ENCODE measurements at regions not wholly inside any gene's neighbourhood (a gene's known extent, or its start where the extent isn't known, plus 50 kb on each side); places are given as distances from the start of the nearest gene placed in this dataset.

GRCh38 chr4:137960371-137961050 lies 281.6 kb downstream of the SLC7A11 start:
- Histone ChIP-seq H2AK5ac (ENCODE audit: low read depth, low read length) (no peak overlapping the region), H3K9me3 (replicated peaks in 1 of 2; ENCODE audit: control insufficient read depth in 2 of 2, insufficient read depth in 1 of 2, low read depth in 1 of 2, low read length in 2 of 2) (no peaks in the 10 kb centered on the region), H3K23ac (ENCODE audit: low read depth, low read length, poor library complexity) (no peak overlapping the region), H2BK5ac (ENCODE audit: low read length) (no peak overlapping the region), H4K8ac (ENCODE audit: low read depth, low read length) (no peak overlapping the region), H2AFZ (ENCODE audit: low read length) (no peak overlapping the region), H3K27ac (replicated peaks; ENCODE audit: low read length) (no peak overlapping the region), H3K79me1 (ENCODE audit: low read depth, low read length) (no peaks in the 10 kb centered on the region), H4K91ac (ENCODE audit: low read depth, low read length, poor library complexity) (no peak overlapping the region), H3K36me3 (replicated peaks in 1 of 2; ENCODE audit: control insufficient read depth in 2 of 2, insufficient read depth in 2 of 2, low read length in 2 of 2) (no peaks in the 10 kb centered on the region), H3K9ac (ENCODE audit: low read depth, low read length, poor library complexity) (no peak overlapping the region), H3K18ac (ENCODE audit: low read length) (no peak overlapping the region), H2BK120ac (ENCODE audit: low read depth, low read length) (no peak overlapping the region), H3K14ac (ENCODE audit: low read length) (no peak overlapping the region), H3K4me3 (ENCODE audit: low read length in 2 of 2) (no peak overlapping the region), H2BK15ac (ENCODE audit: low read length) (no peak overlapping the region), H2BK12ac (ENCODE audit: low read length) (no peak overlapping the region), H3K4me2 (ENCODE audit: insufficient read depth, low read length, poor library complexity, severe bottlenecking) (no peak overlapping the region), H3K4ac (ENCODE audit: low read length) (no peak overlapping the region), H3K4me1 (ENCODE audit: control insufficient read depth in 2 of 2, insufficient read depth in 1 of 2, low read depth in 1 of 2, low read length in 2 of 2) (no peaks in the 10 kb centered on the region), H3K27me3 (ENCODE audit: control insufficient read depth in 3 of 3, insufficient read depth in 3 of 3, low read depth in 1 of 3, low read length in 3 of 3) (no peaks in the 10 kb centered on the region)
- WGBS, 2 donors (ENCODE audit: extremely low coverage in 2 of 2, insufficient read length in 2 of 2, insufficient replicate concordance in 1 of 2): no CpG with 5 or more reads among the region's 3 CpGs
- no peak for DNase-seq (ENCODE audit: low spot score)

GRCh38 chr4:137957806-137958205 lies 284.3 kb downstream of the SLC7A11 start:
- Histone ChIP-seq H3K27ac (replicated peaks; ENCODE audit: low read length) (no peak overlapping the region), H3K36me3 (replicated peaks in 1 of 2; ENCODE audit: control insufficient read depth in 2 of 2, insufficient read depth in 2 of 2, low read length in 2 of 2) (no peaks in the 10 kb centered on the region), H2AK5ac (ENCODE audit: low read depth, low read length) (no peak overlapping the region), H2BK12ac (ENCODE audit: low read length) (no peak overlapping the region), H2BK5ac (ENCODE audit: low read length) (no peak overlapping the region), H3K9ac (ENCODE audit: low read depth, low read length, poor library complexity) (no peak overlapping the region), H3K27me3 (ENCODE audit: control insufficient read depth in 3 of 3, insufficient read depth in 3 of 3, low read depth in 1 of 3, low read length in 3 of 3) (no peaks in the 10 kb centered on the region), H4K91ac (ENCODE audit: low read depth, low read length, poor library complexity) (no peak overlapping the region), H3K4me3 (ENCODE audit: low read length in 2 of 2) (no peak overlapping the region), H3K18ac (ENCODE audit: low read length) (no peak overlapping the region), H2BK15ac (ENCODE audit: low read length) (no peak overlapping the region), H3K4me1 (ENCODE audit: control insufficient read depth in 2 of 2, insufficient read depth in 1 of 2, low read depth in 1 of 2, low read length in 2 of 2) (no peaks in the 10 kb centered on the region), H3K23ac (ENCODE audit: low read depth, low read length, poor library complexity) (no peak overlapping the region), H3K4me2 (ENCODE audit: insufficient read depth, low read length, poor library complexity, severe bottlenecking) (no peak overlapping the region), H3K14ac (ENCODE audit: low read length) (no peak overlapping the region), H2AFZ (ENCODE audit: low read length) (no peak overlapping the region), H3K4ac (ENCODE audit: low read length) (no peak overlapping the region), H3K79me1 (ENCODE audit: low read depth, low read length) (no peaks in the 10 kb centered on the region), H3K9me3 (replicated peaks in 1 of 2; ENCODE audit: control insufficient read depth in 2 of 2, insufficient read depth in 1 of 2, low read depth in 1 of 2, low read length in 2 of 2) (no peaks in the 10 kb centered on the region), H4K8ac (ENCODE audit: low read depth, low read length) (no peak overlapping the region), H2BK120ac (ENCODE audit: low read depth, low read length) (no peak overlapping the region)
- WGBS, 2 donors (ENCODE audit: extremely low coverage in 2 of 2, insufficient read length in 2 of 2, insufficient replicate concordance in 1 of 2): no CpG with 5 or more reads among the region's 3 CpGs
- no peak for DNase-seq (ENCODE audit: low spot score)

- no peaks in the 10 kb centered on the region for H3K79me1 ChIP-seq (ENCODE audit: low read depth, low read length)
These were observed 285.9 kb downstream of the SLC7A11 start for GRCh38 chr4:137956256-137956655.

GRCh38 chr4:137955595-137955994 lies 286.6 kb downstream of the SLC7A11 start:
- H4K8ac ChIP-seq (ENCODE audit: low read depth, low read length): no peak overlapping the region
- no peak overlapping the region for H4K91ac ChIP-seq (ENCODE audit: low read depth, low read length, poor library complexity)
- H2BK5ac ChIP-seq (ENCODE audit: low read length): no peak overlapping the region
- no peak overlapping the region for H3K4me2 ChIP-seq (ENCODE audit: insufficient read depth, low read length, poor library complexity, severe bottlenecking)
- H3K4me3 ChIP-seq (ENCODE audit: low read length in 2 of 2): no peak overlapping the region
- no peak overlapping the region for H3K27ac ChIP-seq (replicated peaks; ENCODE audit: low read length)
- H3K9ac ChIP-seq (ENCODE audit: low read depth, low read length, poor library complexity): no peak overlapping the region
- no peaks in the 10 kb centered on the region for H3K9me3 ChIP-seq (replicated peaks in 1 of 2; ENCODE audit: control insufficient read depth in 2 of 2, insufficient read depth in 1 of 2, low read depth in 1 of 2, low read length in 2 of 2)
- no peak overlapping the region for H2AFZ ChIP-seq (ENCODE audit: low read length)
- no peak overlapping the region for H2BK120ac ChIP-seq (ENCODE audit: low read depth, low read length)
- H3K79me1 ChIP-seq (ENCODE audit: low read depth, low read length): no peaks in the 10 kb centered on the region
- H3K14ac ChIP-seq (ENCODE audit: low read length): no peak overlapping the region
- no peak overlapping the region for H3K23ac ChIP-seq (ENCODE audit: low read depth, low read length, poor library complexity)
- H3K4ac ChIP-seq (ENCODE audit: low read length): no peak overlapping the region
- no CpG with 5 or more reads among the region's 1 CpG for WGBS, 2 donors (ENCODE audit: extremely low coverage in 2 of 2, insufficient read length in 2 of 2, insufficient replicate concordance in 1 of 2)
- no peak overlapping the region for H2BK15ac ChIP-seq (ENCODE audit: low read length)
- no peak for DNase-seq (ENCODE audit: low spot score)
- no peaks in the 10 kb centered on the region for H3K36me3 ChIP-seq (replicated peaks in 1 of 2; ENCODE audit: control insufficient read depth in 2 of 2, insufficient read depth in 2 of 2, low read length in 2 of 2)
- no peak overlapping the region for H2AK5ac ChIP-seq (ENCODE audit: low read depth, low read length)
- H3K4me1 ChIP-seq (ENCODE audit: control insufficient read depth in 2 of 2, insufficient read depth in 1 of 2, low read depth in 1 of 2, low read length in 2 of 2): no peaks in the 10 kb centered on the region
- no peak overlapping the region for H2BK12ac ChIP-seq (ENCODE audit: low read length)
- H3K18ac ChIP-seq (ENCODE audit: low read length): no peak overlapping the region
- H3K27me3 ChIP-seq (ENCODE audit: control insufficient read depth in 3 of 3, insufficient read depth in 3 of 3, low read depth in 1 of 3, low read length in 3 of 3): no peaks in the 10 kb centered on the region

More at GRCh38 chr4:137956256-137956655, 285.9 kb downstream of the SLC7A11 start:
- Histone ChIP-seq H3K14ac (ENCODE audit: low read length) (no peak overlapping the region), H3K18ac (ENCODE audit: low read length) (no peak overlapping the region), H3K27ac (replicated peaks; ENCODE audit: low read length) (no peak overlapping the region), H3K4me1 (ENCODE audit: control insufficient read depth in 2 of 2, insufficient read depth in 1 of 2, low read depth in 1 of 2, low read length in 2 of 2) (no peaks in the 10 kb centered on the region), H2AFZ (ENCODE audit: low read length) (no peak overlapping the region), H2BK5ac (ENCODE audit: low read length) (no peak overlapping the region), H4K91ac (ENCODE audit: low read depth, low read length, poor library complexity) (no peak overlapping the region), H2BK15ac (ENCODE audit: low read length) (no peak overlapping the region), H3K9ac (ENCODE audit: low read depth, low read length, poor library complexity) (no peak overlapping the region), H3K9me3 (replicated peaks in 1 of 2; ENCODE audit: control insufficient read depth in 2 of 2, insufficient read depth in 1 of 2, low read depth in 1 of 2, low read length in 2 of 2) (no peaks in the 10 kb centered on the region), H2BK120ac (ENCODE audit: low read depth, low read length) (no peak overlapping the region), H3K36me3 (replicated peaks in 1 of 2; ENCODE audit: control insufficient read depth in 2 of 2, insufficient read depth in 2 of 2, low read length in 2 of 2) (no peaks in the 10 kb centered on the region), H2BK12ac (ENCODE audit: low read length) (no peak overlapping the region), H4K8ac (ENCODE audit: low read depth, low read length) (no peak overlapping the region), H3K4ac (ENCODE audit: low read length) (no peak overlapping the region), H3K4me3 (ENCODE audit: low read length in 2 of 2) (no peak overlapping the region), H2AK5ac (ENCODE audit: low read depth, low read length) (no peak overlapping the region), H3K4me2 (ENCODE audit: insufficient read depth, low read length, poor library complexity, severe bottlenecking) (no peak overlapping the region), H3K23ac (ENCODE audit: low read depth, low read length, poor library complexity) (no peak overlapping the region), H3K27me3 (ENCODE audit: control insufficient read depth in 3 of 3, insufficient read depth in 3 of 3, low read depth in 1 of 3, low read length in 3 of 3) (no peaks in the 10 kb centered on the region)
- no CpG with 5 or more reads among the region's 2 CpGs for WGBS, 2 donors (ENCODE audit: extremely low coverage in 2 of 2, insufficient read length in 2 of 2, insufficient replicate concordance in 1 of 2)
- DNase-seq (ENCODE audit: low spot score): no peak

Measured in neuronal stem cell (in vitro differentiated cells).